ENCODE measurements at regions not wholly inside any gene's neighbourhood (a gene's known extent, or its start where the extent isn't known, plus 50 kb on each side); places are given as distances from the start of the nearest gene placed in this dataset.
"Not testable (repeated sequence)": the region's sequence is repeated elsewhere in the genome, so short reads cannot be mapped to it uniquely, and the experiment has no call there.

GRCh38 chr2:175707322-175707721 lies 294.7 kb downstream of the LNPK start:
- DNase-seq (ENCODE audit: low spot score): no peak
- intact Hi-C loops (cut with DNase I): no loop called here

GRCh38 chr2:175704568-175704967 lies 297.5 kb downstream of the LNPK start:
- intact Hi-C loops (cut with DNase I); DNase-seq (ENCODE audit: low spot score): not testable (repeated sequence)

- intact Hi-C loops (cut with DNase I): no loop called here
- no peak for DNase-seq (ENCODE audit: low spot score)
These were observed 304.0 kb downstream of the LNPK start for GRCh38 chr2:175698061-175698460.

GRCh38 chr2:175690113-175690837 lies 311.8 kb downstream of the LNPK start:
- intact Hi-C loops (cut with DNase I): no loop called here
- DNase-seq (ENCODE audit: low spot score): no peak

- DNase-seq (ENCODE audit: low spot score): no peak
- intact Hi-C loops (cut with DNase I): loop anchor here (5.0 to 10.0 kb wide), 2 partner anchors 323 to 399 kb away; no protein-coding TSS in a partner anchor
These were observed 313.8 kb downstream of the LNPK start for GRCh38 chr2:175688243-175688642.

- intact Hi-C loops (cut with DNase I): loop anchor here (5.0 to 10.0 kb wide), 2 partner anchors 323 to 400 kb away; no protein-coding TSS in a partner anchor
- DNase-seq (ENCODE audit: low spot score): no peak
These were observed 314.6 kb downstream of the LNPK start for GRCh38 chr2:175687465-175687864.

GRCh38 chr2:175686002-175686401 lies 316.1 kb downstream of the LNPK start:
- intact Hi-C loops (cut with DNase I): loop anchor here (5.0 to 10.0 kb wide), 2 partner anchors 321 to 401 kb away; no protein-coding TSS in a partner anchor

GRCh38 chr2:175684466-175684865 lies 317.6 kb downstream of the LNPK start:
- DNase-seq (ENCODE audit: low spot score): no peak
- intact Hi-C loops (cut with DNase I): loop anchor here (10.0 kb wide), 1 partner anchor 320 kb away; no protein-coding TSS in a partner anchor

More at GRCh38 chr2:175686002-175686401, 316.1 kb downstream of the LNPK start:
- no peak for DNase-seq (ENCODE audit: low spot score)

GRCh38 chr2:175679728-175680127 lies 322.3 kb downstream of the LNPK start:
- intact Hi-C loops (cut with DNase I): loop anchor here (10.0 kb wide), 1 partner anchor 315 kb away; no protein-coding TSS in a partner anchor
- DNase-seq (ENCODE audit: low spot score): no peak

- no peak for DNase-seq (ENCODE audit: low spot score)
- intact Hi-C loops (cut with DNase I): no loop called here
These were observed 322.8 kb downstream of the LNPK start for GRCh38 chr2:175679231-175679630.

GRCh38 chr2:175677880-175678279 lies 324.2 kb downstream of the LNPK start:
- intact Hi-C loops (cut with DNase I): no loop called here
- no peak for DNase-seq (ENCODE audit: low spot score)

GRCh38 chr2:175676813-175677212 lies 325.3 kb downstream of the LNPK start:
- intact Hi-C loops (cut with DNase I): no loop called here

GRCh38 chr2:175668804-175669203 lies 333.3 kb downstream of the LNPK start:
- DNase-seq (ENCODE audit: low spot score); intact Hi-C loops (cut with DNase I): not testable (repeated sequence)

More at GRCh38 chr2:175676813-175677212, 325.3 kb downstream of the LNPK start:
- no peak for DNase-seq (ENCODE audit: low spot score)

- intact Hi-C loops (cut with DNase I): no loop called here
- DNase-seq (ENCODE audit: low spot score): no peak
These were observed 339.7 kb downstream of the LNPK start for GRCh38 chr2:175662335-175662734.

GRCh38 chr2:175648577-175649063 lies 353.4 kb downstream of the LNPK start:
- intact Hi-C loops (cut with DNase I): no loop called here
- DNase-seq (ENCODE audit: low spot score): no peak

GRCh38 chr2:175647058-175647457 lies 355.0 kb downstream of the LNPK start:
- no peak for DNase-seq (ENCODE audit: low spot score)
- intact Hi-C loops (cut with DNase I): no loop called here

GRCh38 chr2:175640655-175641054 lies 361.4 kb downstream of the LNPK start:
- DNase-seq (ENCODE audit: low spot score): no peak
- intact Hi-C loops (cut with DNase I): no loop called here

GRCh38 chr2:175633227-175633626 lies 368.8 kb downstream of the LNPK start:
- DNase-seq (ENCODE audit: low spot score): no peak
- intact Hi-C loops (cut with DNase I): no loop called here

- no peak for DNase-seq (ENCODE audit: low spot score)
- intact Hi-C loops (cut with DNase I): no loop called here
These were observed 370.8 kb downstream of the LNPK start for GRCh38 chr2:175631245-175631623.

- intact Hi-C loops (cut with DNase I): no loop called here
- DNase-seq (ENCODE audit: low spot score): no peak
These were observed 371.5 kb downstream of the LNPK start for GRCh38 chr2:175630280-175631244.

All from cardiac septum (tissue), 1 donor.